ENCODE measurements at regions not wholly inside any gene's neighbourhood (a gene's known extent, or its start where the extent isn't known, plus 50 kb on each side); places are given as distances from the start of the nearest gene placed in this dataset.

DNA sequence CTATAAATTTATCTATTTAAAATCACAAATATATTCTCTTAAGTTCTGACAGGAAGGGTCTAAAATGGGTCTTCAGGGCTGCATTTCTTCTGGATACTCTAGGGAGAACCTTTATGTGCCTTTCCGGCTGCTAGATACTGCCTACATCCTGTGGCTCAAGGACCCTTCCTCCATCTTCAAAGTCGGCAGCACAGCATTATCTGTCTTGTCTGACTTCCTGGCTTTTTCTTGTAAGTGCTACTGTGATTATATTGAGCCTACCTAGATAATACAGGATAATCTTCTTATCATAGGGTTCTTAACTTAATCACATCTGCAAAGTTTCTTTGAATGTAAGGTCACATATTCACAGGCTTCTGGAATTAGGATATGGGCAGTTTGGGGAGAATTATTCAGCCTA lies 943.8 kb upstream of the TYRP1 start:
- DNase-seq: no peak
- TF ChIP-seq, protein P1, sequence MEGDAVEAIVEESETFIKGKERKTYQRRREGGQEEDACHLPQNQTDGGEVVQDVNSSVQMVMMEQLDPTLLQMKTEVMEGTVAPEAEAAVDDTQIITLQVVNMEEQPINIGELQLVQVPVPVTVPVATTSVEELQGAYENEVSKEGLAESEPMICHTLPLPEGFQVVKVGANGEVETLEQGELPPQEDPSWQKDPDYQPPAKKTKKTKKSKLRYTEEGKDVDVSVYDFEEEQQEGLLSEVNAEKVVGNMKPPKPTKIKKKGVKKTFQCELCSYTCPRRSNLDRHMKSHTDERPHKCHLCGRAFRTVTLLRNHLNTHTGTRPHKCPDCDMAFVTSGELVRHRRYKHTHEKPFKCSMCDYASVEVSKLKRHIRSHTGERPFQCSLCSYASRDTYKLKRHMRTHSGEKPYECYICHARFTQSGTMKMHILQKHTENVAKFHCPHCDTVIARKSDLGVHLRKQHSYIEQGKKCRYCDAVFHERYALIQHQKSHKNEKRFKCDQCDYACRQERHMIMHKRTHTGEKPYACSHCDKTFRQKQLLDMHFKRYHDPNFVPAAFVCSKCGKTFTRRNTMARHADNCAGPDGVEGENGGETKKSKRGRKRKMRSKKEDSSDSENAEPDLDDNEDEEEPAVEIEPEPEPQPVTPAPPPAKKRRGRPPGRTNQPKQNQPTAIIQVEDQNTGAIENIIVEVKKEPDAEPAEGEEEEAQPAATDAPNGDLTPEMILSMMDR (IDR thresholded peaks at IDR 0.05): no peak
- no peaks in the 10 kb centered on the region for H3K4me1 Mint-ChIP-seq
- H3K4me3 Mint-ChIP-seq: no peak overlapping the region
- no peaks in the 10 kb centered on the region for H3K27me3 Mint-ChIP-seq (ENCODE audit: low read depth, poor library complexity)
- H3K27ac Mint-ChIP-seq: no peak overlapping the region
- no peaks in the 10 kb centered on the region for H3K9me3 Mint-ChIP-seq
- no peaks in the 10 kb centered on the region for H3K36me3 Mint-ChIP-seq (ENCODE audit: low read depth)

DNA sequence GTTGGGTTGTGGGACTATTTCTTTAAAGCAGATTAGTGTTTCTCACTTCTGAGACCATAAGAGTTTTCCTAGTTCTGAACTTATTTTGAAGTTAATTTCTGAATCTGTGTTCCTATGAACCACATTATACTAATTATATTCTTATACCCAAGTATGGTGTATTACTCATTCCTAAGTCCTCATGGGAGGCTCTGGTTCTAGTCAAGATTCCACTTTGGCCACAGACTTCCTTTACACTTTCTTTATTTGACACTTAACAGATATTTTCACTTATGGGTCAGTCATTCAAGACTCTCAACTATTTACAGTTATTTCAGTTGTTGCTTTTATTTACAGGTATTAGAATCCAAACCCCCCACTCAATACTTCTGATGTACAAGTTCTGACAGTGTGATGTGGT lies 937.2 kb upstream of the TYRP1 start:
- no peaks in the 10 kb centered on the region for H3K9me3 Mint-ChIP-seq
- H3K36me3 Mint-ChIP-seq (ENCODE audit: low read depth): no peaks in the 10 kb centered on the region
- peaks cover 2% of the 10 kb centered on the region for H3K27me3 Mint-ChIP-seq (ENCODE audit: low read depth, poor library complexity)
- H3K4me3 Mint-ChIP-seq: no peak overlapping the region
- no peak for DNase-seq
- H3K27ac Mint-ChIP-seq: no peak overlapping the region
- no peaks in the 10 kb centered on the region for H3K4me1 Mint-ChIP-seq
- TF ChIP-seq, protein P1 (IDR thresholded peaks at IDR 0.05): no peak

DNA sequence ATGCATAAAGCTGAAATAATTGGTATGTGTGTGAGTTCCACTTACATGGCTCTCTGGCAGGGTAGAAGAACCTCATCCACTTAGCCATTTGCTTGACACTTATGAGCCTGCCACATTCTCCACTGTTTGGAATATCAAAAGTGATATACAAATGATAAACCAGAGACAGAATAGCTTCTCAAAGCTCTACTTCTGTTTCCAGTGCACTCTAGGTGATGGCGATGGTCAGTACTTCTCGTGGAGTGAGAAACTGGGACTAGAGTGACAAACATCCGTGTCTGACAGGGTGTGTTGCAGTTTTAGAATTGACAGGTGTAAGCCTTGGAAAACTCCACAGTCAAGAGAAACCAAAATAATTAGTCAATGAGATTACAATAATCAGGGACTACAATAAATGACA lies 935.8 kb upstream of the TYRP1 start:
- Mint-ChIP-seq H3K4me3 (no peak overlapping the region), H3K9me3 (no peaks in the 10 kb centered on the region), H3K4me1 (no peaks in the 10 kb centered on the region), H3K27me3 (ENCODE audit: low read depth, poor library complexity) (peaks cover 2% of the 10 kb centered on the region), H3K36me3 (ENCODE audit: low read depth) (no peaks in the 10 kb centered on the region), H3K27ac (no peak overlapping the region)
- DNase-seq: no peak
- TF ChIP-seq, protein P1 (IDR thresholded peaks at IDR 0.05): no peak

DNA sequence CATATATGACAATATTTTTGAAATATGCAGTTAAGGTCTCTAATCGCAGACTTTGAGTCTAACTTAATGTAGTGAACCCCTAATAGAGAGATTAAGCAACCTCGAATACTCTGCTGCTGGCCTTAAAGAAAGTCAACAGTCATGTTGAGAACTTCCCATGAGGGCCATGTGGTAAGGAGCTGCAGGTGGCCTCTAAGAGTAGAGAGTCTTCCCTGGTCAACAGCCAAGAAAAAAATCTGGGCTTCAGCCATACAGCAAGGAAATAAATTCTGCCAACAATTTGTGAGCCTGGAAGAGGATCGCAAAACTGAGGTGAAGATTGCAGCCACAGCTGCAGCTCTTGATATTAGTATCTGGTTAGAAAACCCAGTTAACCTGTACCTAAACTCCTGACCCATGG lies 935.2 kb upstream of the TYRP1 start:
- no peaks in the 10 kb centered on the region for H3K36me3 Mint-ChIP-seq (ENCODE audit: low read depth)
- no peaks in the 10 kb centered on the region for H3K4me1 Mint-ChIP-seq
- H3K27ac Mint-ChIP-seq: no peak overlapping the region
- no peak overlapping the region for H3K4me3 Mint-ChIP-seq
- peaks cover 2% of the 10 kb centered on the region for H3K27me3 Mint-ChIP-seq (ENCODE audit: low read depth, poor library complexity)
- TF ChIP-seq, protein P1 (IDR thresholded peaks at IDR 0.05): no peak
- no peak for DNase-seq
- H3K9me3 Mint-ChIP-seq: no peaks in the 10 kb centered on the region

DNA sequence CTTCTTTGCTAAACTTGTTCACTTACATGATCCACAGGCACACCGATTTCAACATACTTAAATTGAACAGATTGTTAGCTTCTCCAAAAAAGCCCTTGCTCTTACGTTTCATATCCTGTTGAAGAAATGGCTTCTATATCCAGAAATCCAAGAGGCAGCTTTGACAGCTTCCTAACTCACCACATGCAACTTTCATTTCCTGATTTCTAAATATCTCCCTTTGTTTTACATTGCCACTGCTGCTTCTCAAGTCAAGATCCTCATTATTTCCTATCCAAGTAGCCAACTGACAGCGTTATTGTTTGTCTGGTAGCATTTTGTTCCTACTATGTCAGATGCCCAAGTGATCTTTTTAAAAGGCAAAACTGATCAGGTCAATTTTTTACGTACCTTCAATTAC lies 913.2 kb upstream of the TYRP1 start:
- TF ChIP-seq, protein P1 (IDR thresholded peaks at IDR 0.05): no peak
- H3K9me3 Mint-ChIP-seq: no peaks in the 10 kb centered on the region
- H3K4me1 Mint-ChIP-seq: no peaks in the 10 kb centered on the region
- no peak for DNase-seq
- no peak overlapping the region for H3K4me3 Mint-ChIP-seq
- no peaks in the 10 kb centered on the region for H3K36me3 Mint-ChIP-seq (ENCODE audit: low read depth)
- H3K27me3 Mint-ChIP-seq (ENCODE audit: low read depth, poor library complexity): no peaks in the 10 kb centered on the region
- no peak overlapping the region for H3K27ac Mint-ChIP-seq

DNA sequence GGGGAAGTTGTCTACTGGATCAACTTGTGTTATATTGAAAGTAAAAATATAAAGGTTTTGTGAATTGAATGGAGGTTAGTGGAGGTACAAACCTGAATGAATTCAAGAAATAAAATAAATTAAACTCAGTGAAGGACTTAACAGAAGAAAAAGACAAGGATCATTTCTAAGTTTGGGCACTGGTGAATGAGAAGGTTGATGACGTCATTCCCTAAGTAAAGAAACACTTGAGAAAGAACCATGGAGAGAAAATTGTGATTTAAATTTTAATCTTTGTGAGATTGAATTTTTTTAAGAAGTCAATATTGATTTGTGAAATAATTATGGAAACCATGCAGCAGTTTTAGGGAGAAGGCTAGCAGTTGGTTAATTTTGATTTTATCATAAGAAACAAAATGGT lies 900.3 kb upstream of the TYRP1 start:
- Mint-ChIP-seq H3K36me3 (ENCODE audit: low read depth) (no peaks in the 10 kb centered on the region), H3K9me3 (no peaks in the 10 kb centered on the region), H3K27ac (no peak overlapping the region), H3K4me1 (no peaks in the 10 kb centered on the region), H3K4me3 (no peak overlapping the region), H3K27me3 (ENCODE audit: low read depth, poor library complexity) (no peaks in the 10 kb centered on the region)
- TF ChIP-seq, protein P1 (IDR thresholded peaks at IDR 0.05): no peak
- DNase-seq: no peak
